ENCODE measurements at regions not wholly inside any gene's neighbourhood (a gene's known extent, or its start where the extent isn't known, plus 50 kb on each side); places are given as distances from the start of the nearest gene placed in this dataset.

DNA sequence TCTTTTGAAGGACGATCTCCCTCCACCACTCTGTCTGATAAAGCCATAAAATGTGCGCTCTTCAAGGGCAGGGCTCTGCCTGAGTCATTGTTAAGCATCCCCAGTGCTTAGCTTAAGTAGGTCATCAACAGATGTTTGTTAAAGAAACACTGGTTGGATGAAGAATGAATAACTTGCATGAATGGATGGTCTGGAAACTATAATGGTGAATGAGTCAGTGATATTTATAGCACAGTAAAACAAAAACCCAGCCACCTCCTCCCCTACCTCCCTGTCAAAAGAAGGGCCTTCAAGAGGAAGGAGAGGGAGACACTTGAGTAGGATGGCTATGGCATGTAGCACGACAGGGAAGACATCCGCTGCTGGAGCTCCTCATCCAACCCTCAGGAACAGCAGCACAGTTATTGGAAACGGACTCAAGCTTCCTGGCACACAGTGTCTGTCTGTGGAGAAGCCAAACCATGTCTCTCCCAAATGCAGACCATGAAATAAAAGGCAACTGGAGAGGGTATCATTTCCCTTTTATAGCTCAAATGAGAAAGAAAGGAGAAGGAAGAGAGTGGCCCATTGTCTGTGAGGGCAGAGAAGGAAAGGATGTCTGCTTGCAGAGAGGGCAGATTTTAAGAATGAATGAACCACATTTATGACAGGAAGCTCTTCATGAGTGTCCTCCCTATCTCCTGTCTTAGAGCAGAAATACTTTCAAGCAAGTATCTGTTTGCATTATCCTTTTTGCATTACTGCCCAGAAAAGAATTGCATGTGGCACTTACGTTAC is 183.5 kb upstream of the UBL3 start:
- Histone ChIP-seq H3K27me3 (ENCODE audit: low read depth) (no peaks in the 10 kb centered on the region), H3K4me3 (no peak overlapping the region), H3K9me3 (no peaks in the 10 kb centered on the region), H3K36me3 (no peaks in the 10 kb centered on the region), H3K4me1 (no peaks in the 10 kb centered on the region), H3K27ac (no peak overlapping the region)
- TF ChIP-seq, protein P1, sequence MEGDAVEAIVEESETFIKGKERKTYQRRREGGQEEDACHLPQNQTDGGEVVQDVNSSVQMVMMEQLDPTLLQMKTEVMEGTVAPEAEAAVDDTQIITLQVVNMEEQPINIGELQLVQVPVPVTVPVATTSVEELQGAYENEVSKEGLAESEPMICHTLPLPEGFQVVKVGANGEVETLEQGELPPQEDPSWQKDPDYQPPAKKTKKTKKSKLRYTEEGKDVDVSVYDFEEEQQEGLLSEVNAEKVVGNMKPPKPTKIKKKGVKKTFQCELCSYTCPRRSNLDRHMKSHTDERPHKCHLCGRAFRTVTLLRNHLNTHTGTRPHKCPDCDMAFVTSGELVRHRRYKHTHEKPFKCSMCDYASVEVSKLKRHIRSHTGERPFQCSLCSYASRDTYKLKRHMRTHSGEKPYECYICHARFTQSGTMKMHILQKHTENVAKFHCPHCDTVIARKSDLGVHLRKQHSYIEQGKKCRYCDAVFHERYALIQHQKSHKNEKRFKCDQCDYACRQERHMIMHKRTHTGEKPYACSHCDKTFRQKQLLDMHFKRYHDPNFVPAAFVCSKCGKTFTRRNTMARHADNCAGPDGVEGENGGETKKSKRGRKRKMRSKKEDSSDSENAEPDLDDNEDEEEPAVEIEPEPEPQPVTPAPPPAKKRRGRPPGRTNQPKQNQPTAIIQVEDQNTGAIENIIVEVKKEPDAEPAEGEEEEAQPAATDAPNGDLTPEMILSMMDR (IDR thresholded peaks at IDR 0.05): no peak
- no peak for DNase-seq
- intact Hi-C loops (cut with DNase I): no loop called here
- peak in 1 of 2 donors; percentile 12 for ATAC-seq

DNA sequence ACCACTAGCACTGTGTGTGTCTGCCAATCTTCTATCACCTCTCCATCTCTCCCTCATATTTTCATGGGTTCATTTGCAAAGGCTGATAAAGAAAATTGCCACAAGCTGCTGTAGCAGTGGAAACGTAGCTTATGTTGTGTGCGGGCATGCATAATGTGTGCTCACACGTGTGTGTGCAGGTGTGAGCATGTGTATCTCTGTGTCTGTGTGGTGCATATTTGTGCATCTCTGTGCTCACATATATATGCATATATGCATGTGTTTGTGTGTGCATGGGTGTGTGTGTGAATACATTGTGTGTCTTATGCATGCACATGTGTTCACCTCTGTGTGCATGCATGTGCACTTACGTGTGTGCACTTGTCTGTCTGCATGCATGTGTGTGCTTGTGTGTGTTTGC is 181.8 kb upstream of the UBL3 start:
- ATAC-seq (no peak), DNase-seq (no peak)
- TF ChIP-seq, protein P1 (IDR thresholded peaks at IDR 0.05): no peak
- H3K27ac ChIP-seq: no peak overlapping the region
- no peaks in the 10 kb centered on the region for H3K9me3 ChIP-seq
- intact Hi-C loops (cut with DNase I): no loop called here
- H3K27me3 ChIP-seq (ENCODE audit: low read depth): no peaks in the 10 kb centered on the region
- no peak overlapping the region for H3K4me3 ChIP-seq
- no peaks in the 10 kb centered on the region for H3K4me1 ChIP-seq
- H3K36me3 ChIP-seq: no peaks in the 10 kb centered on the region

DNA sequence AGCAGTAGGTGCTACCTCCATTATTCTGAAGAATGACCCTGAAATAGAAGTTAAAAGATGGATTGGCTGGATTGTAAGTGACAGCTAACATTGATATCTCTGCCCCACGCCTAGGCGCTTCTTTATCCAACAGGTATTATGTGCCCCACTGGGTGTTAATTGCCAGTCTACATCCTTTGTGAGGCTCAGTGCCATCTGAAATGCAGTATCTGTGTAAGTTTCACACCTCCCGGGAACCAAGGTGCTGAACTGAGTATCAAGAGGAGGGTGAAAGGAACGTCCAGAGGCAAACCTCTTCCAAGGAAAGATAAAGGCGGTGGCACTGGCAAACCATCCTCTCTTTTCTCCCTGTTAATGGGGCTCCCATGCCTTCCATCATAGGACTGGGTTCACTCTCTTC is 181.1 kb upstream of the UBL3 start:
- no peaks in the 10 kb centered on the region for H3K27me3 ChIP-seq (ENCODE audit: low read depth)
- DNase-seq (no peak), ATAC-seq (no peak)
- no peak overlapping the region for H3K27ac ChIP-seq
- no peaks in the 10 kb centered on the region for H3K36me3 ChIP-seq
- H3K9me3 ChIP-seq: no peaks in the 10 kb centered on the region
- intact Hi-C loops (cut with DNase I): no loop called here
- H3K4me3 ChIP-seq: no peak overlapping the region
- TF ChIP-seq, protein P1 (IDR thresholded peaks at IDR 0.05): no peak
- no peaks in the 10 kb centered on the region for H3K4me1 ChIP-seq

DNA sequence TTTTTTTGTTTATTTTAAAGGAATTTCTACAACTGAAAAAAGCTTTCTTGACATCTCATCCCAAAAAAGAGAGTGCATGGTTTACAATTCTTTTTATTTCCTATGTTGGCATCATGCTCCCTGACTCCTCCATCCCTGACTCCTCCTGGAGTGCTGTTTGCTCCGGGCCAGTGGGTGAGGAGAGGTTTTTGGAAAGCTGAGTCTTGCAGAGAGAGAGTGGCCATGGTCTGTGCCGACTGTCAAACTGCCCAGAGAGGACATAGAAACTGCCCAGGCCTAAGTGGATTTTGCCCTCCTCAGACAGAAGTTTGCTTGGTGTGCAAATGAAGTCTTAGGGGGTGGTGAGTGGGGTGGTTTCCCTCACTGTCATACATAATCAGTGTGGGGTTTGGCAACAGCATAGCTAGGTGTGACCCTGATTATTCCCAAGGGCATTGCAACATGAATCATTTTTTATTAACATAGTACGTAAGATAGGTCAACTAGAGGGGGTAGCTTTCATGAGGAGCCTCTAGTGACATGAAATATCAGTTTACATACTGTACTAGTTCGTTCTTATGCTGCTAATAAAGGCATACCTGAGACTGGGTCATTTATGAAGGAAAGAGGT is 179.8 kb upstream of the UBL3 start:
- no peak overlapping the region for H3K27ac ChIP-seq

DNA sequence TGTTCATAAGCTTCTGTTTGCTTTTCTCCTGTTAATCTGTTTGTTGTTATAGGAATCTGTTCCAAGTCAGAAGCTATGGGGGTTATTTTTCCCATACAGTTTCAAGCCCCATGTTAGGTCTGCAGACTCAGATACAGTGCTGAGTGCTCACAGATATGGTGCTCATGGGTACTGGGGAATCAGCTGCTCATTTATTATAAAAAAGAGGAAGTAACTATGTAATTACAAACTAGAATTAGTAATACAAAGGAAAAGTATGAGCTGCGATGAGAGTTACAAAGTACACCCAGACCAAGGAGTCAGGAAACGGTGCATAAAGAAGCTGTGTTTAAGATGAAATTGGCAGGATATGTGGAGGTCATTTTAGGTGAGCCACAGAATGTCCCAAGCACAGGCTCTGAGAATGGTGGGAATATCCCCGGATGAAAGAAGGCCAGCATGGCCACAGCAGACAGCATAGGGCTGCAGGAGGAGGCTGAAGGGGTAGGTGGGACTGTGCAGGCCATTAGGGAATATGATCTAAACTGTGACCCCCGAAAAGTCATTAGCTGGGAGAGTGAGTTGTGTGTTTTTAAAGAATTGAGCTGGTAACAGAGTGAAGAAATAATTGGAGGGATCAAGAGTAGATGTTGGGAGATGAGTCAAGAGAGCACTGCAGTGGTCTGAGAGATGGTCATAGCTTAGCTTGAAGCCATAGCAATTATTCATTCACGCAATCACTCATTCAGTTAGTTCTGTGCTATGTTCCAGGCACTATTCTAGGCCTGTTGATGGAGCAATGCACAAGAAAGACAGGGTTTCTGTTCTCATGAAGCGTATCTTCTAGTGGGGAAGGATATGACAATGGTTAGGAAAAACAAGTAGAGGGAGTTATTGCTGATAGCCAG is 177.4 kb upstream of the UBL3 start:
- TF ChIP-seq, protein P1 (IDR thresholded peaks at IDR 0.05): no peak
- intact Hi-C loops (cut with DNase I): no loop called here
- Histone ChIP-seq H3K27ac (no peak overlapping the region), H3K4me1 (no peaks in the 10 kb centered on the region), H3K9me3 (no peaks in the 10 kb centered on the region), H3K4me3 (no peak overlapping the region), H3K36me3 (no peaks in the 10 kb centered on the region), H3K27me3 (ENCODE audit: low read depth) (no peaks in the 10 kb centered on the region)
- ATAC-seq (no peak), DNase-seq (no peak)

More for the DNA sequence above, 179.8 kb upstream of the UBL3 start:
- H3K9me3 ChIP-seq: no peaks in the 10 kb centered on the region
- no peak overlapping the region for H3K4me3 ChIP-seq
- ATAC-seq: no peak
- no peak for DNase-seq
- TF ChIP-seq, protein P1 (IDR thresholded peaks at IDR 0.05): no peak
- H3K27me3 ChIP-seq (ENCODE audit: low read depth): no peaks in the 10 kb centered on the region
- intact Hi-C loops (cut with DNase I): no loop called here
- H3K36me3 ChIP-seq: no peaks in the 10 kb centered on the region
- H3K4me1 ChIP-seq: no peaks in the 10 kb centered on the region

All from lower lobe of right lung (tissue), 2 donors.